ENCODE measurements at regions not wholly inside any gene's neighbourhood (a gene's known extent, or its start where the extent isn't known, plus 50 kb on each side); places are given as distances from the start of the nearest gene placed in this dataset.
"Not testable (repeated sequence)": the region's sequence is repeated elsewhere in the genome, so short reads cannot be mapped to it uniquely, and the experiment has no call there.

DNA sequence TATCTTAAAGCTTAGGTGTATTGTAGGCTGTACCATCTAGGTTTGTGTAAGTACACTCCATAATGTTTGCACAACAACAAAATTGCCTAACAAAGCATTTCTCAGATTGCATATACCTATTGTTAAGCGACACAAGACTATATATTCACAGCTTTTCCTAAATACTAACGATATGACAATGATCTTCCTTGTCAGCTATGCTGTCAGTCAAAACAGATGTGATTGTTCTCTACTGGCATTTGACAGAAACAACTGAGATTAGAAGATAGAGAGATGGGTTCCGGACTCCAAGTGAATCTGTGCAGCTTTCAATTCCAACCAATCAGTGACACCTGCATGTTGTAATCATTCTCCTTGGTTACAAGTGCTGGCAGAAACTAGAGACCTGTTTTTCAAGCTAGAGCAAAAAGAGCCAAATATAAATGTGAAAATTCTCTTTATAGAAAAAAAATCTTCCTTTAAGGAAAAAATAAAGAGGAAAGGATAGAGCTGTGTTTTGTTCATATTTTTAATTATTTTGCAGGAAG, 1232.3 kb upstream of the SLC39A10 start:
- Mint-ChIP-seq H3K9me3 (peaks cover 2% of the 10 kb centered on the region), H3K4me1 (no peaks in the 10 kb centered on the region), H3K36me3 (no peaks in the 10 kb centered on the region), H3K27ac (no peak overlapping the region), H3K27me3 (no peaks in the 10 kb centered on the region), H3K4me3 (no peak overlapping the region)
- DNase-seq: no peak

DNA sequence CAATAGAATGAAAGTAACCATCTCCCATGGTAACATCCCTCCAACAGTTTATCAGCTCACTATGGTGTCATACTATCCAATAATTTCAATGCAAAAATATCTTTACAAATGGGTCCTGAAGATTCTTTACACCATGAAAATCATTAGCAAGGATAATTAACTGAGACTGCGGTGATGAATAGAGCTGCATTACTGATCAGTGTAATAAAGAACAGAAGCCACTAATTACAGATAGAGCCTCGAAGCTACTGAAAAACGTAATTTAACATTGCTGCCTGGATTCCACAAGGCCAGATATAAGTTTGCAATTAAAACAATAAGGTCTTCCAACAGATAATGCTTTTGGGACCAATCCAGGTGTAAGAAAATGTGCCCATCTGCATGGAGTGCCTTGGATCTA, 1245.8 kb upstream of the SLC39A10 start:
- H3K27me3 Mint-ChIP-seq: no peaks in the 10 kb centered on the region
- DNase-seq: no peak

DNA sequence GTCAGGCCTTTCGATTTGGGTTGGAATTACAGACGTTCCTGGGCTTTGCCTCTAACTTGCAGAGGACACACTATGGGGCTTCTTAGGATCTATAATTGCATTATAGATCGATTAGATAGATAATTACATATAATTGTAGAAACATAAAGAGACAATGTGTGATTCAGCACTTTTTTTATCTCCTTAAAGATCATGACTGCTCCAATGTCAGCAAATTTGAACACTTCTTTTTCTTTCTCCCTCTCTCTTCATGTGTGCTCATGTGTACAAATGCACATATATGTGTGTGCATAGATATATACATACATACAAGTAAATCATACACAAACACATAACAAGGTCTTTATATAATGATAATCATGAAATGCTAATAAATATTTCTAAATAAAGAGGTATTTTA, 1261.2 kb upstream of the SLC39A10 start:
- Mint-ChIP-seq H3K9me3 (peaks cover 4% of the 10 kb centered on the region), H3K4me1 (peaks cover 2% of the 10 kb centered on the region), H3K36me3 (no peaks in the 10 kb centered on the region), H3K27ac (no peak overlapping the region), H3K27me3 (no peaks in the 10 kb centered on the region), H3K4me3 (no peak overlapping the region)
- DNase-seq: no peak

More for the DNA sequence above, 1245.8 kb upstream of the SLC39A10 start:
- Mint-ChIP-seq H3K36me3 (no peaks in the 10 kb centered on the region), H3K9me3 (no peaks in the 10 kb centered on the region), H3K27ac (no peak overlapping the region), H3K4me3 (no peak overlapping the region), H3K4me1 (no peaks in the 10 kb centered on the region)

DNA sequence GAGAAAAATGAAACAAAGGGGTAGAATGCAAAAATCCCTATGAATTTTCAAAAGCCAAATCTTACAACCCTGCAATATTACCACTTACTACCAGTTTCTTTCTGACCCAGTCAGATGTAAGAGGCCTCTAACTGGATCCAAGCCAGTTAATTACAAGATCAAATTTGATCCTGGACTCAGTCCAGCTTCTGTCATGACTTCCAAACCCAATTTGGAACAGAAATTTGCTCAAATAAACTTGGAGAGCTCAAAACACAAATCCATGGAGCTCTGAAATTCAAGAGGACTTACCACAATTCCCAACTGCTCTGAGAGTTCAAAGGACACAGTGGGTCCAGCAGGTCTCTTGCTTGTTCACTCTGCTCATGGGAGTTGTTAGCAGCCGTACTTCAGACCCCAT, 1271.7 kb upstream of the SLC39A10 start:
- H3K4me3 Mint-ChIP-seq: no peak overlapping the region
- H3K27me3 Mint-ChIP-seq: no peaks in the 10 kb centered on the region
- no peak for DNase-seq
- H3K4me1 Mint-ChIP-seq: no peaks in the 10 kb centered on the region
- no peaks in the 10 kb centered on the region for H3K36me3 Mint-ChIP-seq
- H3K9me3 Mint-ChIP-seq: peaks cover 8% of the 10 kb centered on the region
- no peak overlapping the region for H3K27ac Mint-ChIP-seq

DNA sequence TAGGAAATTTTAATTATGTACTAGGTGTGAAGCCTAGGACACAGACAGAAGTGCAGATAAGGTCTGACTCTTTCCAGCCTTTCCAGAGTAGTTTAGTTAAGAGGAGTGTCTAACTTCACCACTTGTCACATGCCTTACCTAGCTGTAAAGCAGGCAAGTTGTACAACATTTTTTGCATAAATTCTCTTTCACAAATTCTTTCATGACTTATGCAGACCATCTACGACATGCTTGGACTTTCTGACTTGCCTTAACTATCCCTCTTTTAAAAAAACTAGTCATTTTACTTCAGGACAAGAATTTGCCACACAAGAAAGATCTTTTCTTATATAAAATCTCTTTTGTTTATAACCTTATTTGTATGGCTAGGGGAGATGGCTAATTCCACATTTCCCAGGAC, 1273.6 kb upstream of the SLC39A10 start:
- no peaks in the 10 kb centered on the region for H3K36me3 Mint-ChIP-seq
- no peak overlapping the region for H3K27ac Mint-ChIP-seq
- no peaks in the 10 kb centered on the region for H3K27me3 Mint-ChIP-seq
- DNase-seq: peak; percentile 0
- peaks cover 8% of the 10 kb centered on the region for H3K9me3 Mint-ChIP-seq
- H3K4me1 Mint-ChIP-seq: no peaks in the 10 kb centered on the region
- H3K4me3 Mint-ChIP-seq: no peak overlapping the region

DNA sequence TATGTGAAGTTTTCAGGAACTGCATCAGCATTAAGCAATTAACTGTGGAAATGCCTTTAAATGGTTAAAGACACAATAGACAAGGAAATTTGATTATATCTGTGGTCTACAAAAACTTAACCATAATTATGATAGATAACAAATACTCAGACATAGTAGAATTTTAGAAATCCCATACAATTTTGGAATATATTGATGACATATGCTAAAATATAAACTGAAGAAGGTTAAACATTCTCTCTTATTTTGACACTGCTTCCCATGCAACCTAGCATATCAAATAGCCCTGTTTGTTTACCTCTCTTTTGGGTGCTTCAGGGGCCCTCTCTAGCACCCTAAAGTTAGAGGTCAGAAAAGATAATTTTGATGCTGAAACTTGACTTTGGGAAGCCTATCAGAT, 1274.8 kb upstream of the SLC39A10 start:
- Mint-ChIP-seq H3K4me1 (no peaks in the 10 kb centered on the region), H3K9me3 (peaks cover 8% of the 10 kb centered on the region), H3K27ac (no peak overlapping the region), H3K36me3 (no peaks in the 10 kb centered on the region), H3K4me3 (no peak overlapping the region), H3K27me3 (no peaks in the 10 kb centered on the region)
- DNase-seq: no peak

DNA sequence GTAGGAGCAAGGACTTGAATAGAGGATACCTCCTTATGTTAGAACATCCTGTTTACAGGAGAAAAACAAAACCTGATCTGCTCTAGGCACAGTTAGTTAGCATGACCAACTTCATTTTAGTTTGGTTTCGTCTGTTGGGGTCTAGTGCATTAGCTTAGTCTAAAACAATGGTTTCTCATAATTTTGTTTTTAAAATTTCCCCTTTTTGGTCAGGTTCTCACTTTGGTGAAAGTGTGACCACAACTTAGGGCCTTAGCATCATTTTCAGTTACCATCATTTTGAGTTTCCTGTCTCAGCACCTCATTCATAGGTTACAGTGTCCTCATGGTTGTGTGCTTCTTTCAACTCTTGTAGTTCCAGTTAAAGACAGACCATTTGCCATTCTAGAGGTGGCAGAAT, 1277.0 kb upstream of the SLC39A10 start:
- Mint-ChIP-seq H3K27me3 (no peaks in the 10 kb centered on the region), H3K9me3 (peaks cover 8% of the 10 kb centered on the region), H3K4me1 (no peaks in the 10 kb centered on the region), H3K27ac (no peak overlapping the region), H3K36me3 (no peaks in the 10 kb centered on the region), H3K4me3 (no peak overlapping the region)
- no peak for DNase-seq

DNA sequence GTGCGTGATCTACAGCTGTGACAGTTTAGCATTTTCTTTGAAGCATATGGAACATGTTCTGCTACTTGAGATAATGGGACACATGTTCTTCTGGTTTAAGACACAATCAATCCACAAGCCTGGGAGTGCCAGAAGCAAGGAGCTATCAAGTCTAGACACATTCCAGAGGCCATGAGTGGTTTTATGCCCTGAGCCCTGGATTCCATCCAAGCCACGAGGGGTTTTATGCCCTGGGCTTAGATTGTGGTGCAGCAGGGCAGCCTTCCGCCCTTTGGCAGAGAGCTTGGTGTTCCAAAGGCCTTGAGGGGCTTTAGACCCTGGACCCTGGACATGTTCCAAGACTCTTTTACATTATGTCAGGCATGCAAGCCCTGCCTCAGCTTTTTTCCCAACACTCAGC, 1289.6 kb upstream of the SLC39A10 start:
- DNase-seq, H3K9me3 Mint-ChIP-seq, H3K27ac Mint-ChIP-seq, H3K27me3 Mint-ChIP-seq, H3K4me1 Mint-ChIP-seq, H3K4me3 Mint-ChIP-seq, H3K36me3 Mint-ChIP-seq: not testable (repeated sequence)

DNA sequence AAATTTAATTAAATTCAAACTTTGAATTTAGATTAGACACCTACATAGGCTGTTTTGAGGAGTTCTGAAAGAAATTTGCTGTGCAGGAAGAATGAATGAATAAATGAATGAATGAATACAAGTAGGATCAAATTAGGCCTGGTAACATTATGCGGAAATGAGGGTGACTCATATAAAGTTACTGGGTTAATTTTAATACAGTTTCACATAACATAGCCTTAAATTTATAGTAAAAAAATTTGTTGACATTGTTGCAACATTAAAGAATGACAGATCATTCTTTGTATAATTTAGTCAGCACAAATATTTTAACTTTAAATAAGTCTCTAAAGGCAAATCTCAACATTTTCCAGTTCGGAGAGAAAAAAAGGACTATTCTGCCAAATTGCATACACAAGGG, 1293.1 kb upstream of the SLC39A10 start:
- DNase-seq: no peak
- Mint-ChIP-seq H3K4me3 (no peak overlapping the region), H3K27me3 (no peaks in the 10 kb centered on the region), H3K27ac (no peak overlapping the region), H3K9me3 (peaks cover 3% of the 10 kb centered on the region), H3K4me1 (no peaks in the 10 kb centered on the region), H3K36me3 (no peaks in the 10 kb centered on the region)

DNA sequence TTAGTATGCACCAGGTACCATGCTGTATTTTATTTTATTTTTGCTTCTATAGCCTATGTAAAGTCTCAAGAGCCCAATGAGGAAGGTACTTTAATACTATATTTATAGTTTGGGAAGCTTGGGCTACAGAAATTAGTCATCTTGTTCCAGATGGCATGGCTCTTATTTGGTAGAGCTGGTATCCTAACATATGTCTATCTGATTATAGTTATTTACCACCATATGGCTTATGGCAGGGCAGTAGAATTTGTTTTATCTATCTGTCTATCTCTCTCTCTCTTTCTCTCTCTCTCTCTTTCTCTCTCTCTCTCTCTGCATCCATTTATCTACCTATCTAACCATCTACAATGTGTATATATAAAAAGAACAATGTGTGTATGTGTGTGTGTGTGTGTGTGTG, 1293.7 kb upstream of the SLC39A10 start:
- Mint-ChIP-seq H3K4me3 (no peak overlapping the region), H3K27me3 (no peaks in the 10 kb centered on the region), H3K4me1 (no peaks in the 10 kb centered on the region), H3K36me3 (no peaks in the 10 kb centered on the region), H3K27ac (no peak overlapping the region), H3K9me3 (peaks cover 2% of the 10 kb centered on the region)
- DNase-seq: no peak

DNA sequence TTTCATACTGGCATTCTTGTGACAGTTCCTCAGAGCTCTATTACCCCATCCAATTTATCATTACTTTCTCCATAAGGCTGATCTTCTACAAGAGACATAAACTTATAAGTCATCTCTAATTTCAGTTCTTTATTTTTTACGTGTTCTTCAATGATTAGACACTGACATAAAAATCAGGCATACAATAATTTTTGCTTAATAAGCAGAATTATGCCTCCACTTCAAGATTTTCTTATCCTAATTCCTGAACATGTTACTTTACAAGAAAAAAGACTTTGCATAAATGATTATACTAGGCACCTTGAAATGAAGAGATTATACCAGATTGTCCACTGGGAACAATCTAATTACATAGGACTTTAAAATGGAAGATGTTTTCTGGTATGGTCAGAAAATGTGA, 1304.5 kb upstream of the SLC39A10 start:
- no peak for DNase-seq
- Mint-ChIP-seq H3K27ac (no peak overlapping the region), H3K4me1 (no peaks in the 10 kb centered on the region), H3K36me3 (no peaks in the 10 kb centered on the region), H3K4me3 (no peak overlapping the region), H3K27me3 (no peaks in the 10 kb centered on the region), H3K9me3 (no peaks in the 10 kb centered on the region)

DNA sequence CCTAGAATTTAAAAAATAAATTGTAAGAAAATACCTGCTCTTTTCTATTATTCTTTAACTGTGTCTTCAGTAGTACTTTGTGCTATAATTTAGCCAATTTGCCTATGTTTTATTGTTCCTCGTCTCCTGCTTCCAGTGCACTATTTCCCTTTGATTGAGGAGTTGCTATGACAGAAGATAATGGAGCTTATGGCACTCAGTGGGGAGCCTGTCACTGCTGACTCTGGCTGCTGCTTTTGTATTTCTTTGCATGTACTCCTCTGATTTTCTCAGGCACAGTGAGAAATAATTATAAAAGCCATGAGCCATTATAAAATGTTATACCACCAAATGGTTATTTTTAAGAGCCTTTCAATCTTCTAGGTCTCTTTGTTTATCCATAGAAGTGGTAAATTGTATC, 1310.8 kb upstream of the SLC39A10 start:
- Mint-ChIP-seq H3K27ac (no peak overlapping the region), H3K9me3 (no peaks in the 10 kb centered on the region), H3K4me3 (no peak overlapping the region), H3K4me1 (no peaks in the 10 kb centered on the region), H3K36me3 (no peaks in the 10 kb centered on the region), H3K27me3 (no peaks in the 10 kb centered on the region)
- DNase-seq: no peak

DNA sequence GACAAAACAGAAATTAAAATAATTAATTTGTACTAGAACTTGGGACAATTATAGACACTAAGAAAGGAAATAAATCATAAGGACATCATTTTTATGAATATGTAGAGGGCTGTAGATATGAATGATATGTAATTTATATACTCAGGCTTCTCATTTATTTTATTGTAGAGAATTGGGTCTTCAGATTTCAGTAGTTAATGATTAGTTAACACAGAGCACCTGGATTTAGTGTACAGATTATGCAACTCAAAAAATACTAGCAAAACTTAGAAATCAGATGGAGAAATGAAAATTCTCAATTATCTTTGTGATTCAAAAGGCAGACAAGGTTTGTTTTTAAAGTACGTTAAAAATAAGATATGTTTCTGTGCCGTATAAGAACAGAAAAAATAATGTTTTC, 1311.7 kb upstream of the SLC39A10 start:
- H3K27me3 Mint-ChIP-seq: no peaks in the 10 kb centered on the region
- H3K36me3 Mint-ChIP-seq: no peaks in the 10 kb centered on the region
- no peak for DNase-seq
- H3K27ac Mint-ChIP-seq: no peak overlapping the region
- no peak overlapping the region for H3K4me3 Mint-ChIP-seq
- H3K9me3 Mint-ChIP-seq: no peaks in the 10 kb centered on the region
- no peaks in the 10 kb centered on the region for H3K4me1 Mint-ChIP-seq

DNA sequence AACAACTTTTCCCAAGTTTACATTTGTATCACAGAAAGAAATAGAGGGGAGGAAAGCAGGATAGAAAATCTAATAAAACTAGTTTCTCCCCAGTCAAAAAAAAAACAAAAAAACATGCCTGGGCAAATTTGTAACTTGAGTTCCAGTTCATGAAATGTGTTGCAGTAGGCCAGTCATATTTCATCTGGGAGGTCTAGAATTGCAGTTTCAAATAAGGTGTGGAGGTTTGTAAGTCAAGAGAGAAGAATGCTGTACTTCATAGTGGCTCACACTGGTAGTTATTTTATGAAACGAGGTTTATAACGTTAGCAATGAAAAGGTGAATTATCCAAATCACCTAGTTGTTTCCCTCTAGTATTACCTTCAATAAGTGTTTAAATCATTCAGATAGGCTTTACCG, 1313.9 kb upstream of the SLC39A10 start:
- H3K9me3 Mint-ChIP-seq: no peaks in the 10 kb centered on the region
- H3K27me3 Mint-ChIP-seq: no peaks in the 10 kb centered on the region
- H3K27ac Mint-ChIP-seq: no peak overlapping the region
- H3K36me3 Mint-ChIP-seq: no peaks in the 10 kb centered on the region
- no peak overlapping the region for H3K4me3 Mint-ChIP-seq
- no peaks in the 10 kb centered on the region for H3K4me1 Mint-ChIP-seq
- no peak for DNase-seq

DNA sequence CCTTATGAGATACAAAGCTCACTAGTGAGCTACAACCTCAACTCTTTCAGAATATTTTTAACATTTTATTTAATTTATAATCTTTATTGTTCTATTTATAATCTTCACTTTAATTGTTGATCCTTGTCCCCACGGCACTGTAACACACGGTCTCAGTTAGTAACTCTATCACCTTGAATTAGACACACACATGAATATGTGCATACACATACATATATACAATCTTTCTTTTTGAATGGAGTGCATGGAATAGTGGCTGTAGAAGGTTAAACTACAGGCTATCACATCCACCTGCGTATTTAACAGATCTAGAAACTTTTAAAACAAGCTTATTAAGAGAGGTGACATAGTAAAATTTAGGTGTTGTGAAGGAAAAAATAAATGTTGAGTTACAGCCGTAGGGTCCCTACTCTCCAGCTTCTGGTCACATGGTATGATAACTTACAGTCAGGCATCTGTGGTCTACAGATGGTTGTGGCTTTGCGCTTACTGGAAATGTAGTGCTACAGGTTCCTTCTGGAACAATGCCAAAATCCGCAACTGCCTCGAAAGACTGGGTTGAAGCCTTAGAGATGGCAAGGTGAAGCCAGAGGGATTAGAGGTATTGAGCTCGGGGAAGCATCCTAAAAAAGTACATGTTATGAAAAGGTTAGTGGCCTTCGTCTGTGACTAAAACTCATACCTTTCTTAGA, 1324.1 kb upstream of the SLC39A10 start:
- Mint-ChIP-seq H3K4me3 (no peak overlapping the region), H3K36me3 (no peaks in the 10 kb centered on the region), H3K4me1 (no peaks in the 10 kb centered on the region), H3K27ac (no peak overlapping the region), H3K27me3 (no peaks in the 10 kb centered on the region), H3K9me3 (no peaks in the 10 kb centered on the region)
- DNase-seq: no peak

DNA sequence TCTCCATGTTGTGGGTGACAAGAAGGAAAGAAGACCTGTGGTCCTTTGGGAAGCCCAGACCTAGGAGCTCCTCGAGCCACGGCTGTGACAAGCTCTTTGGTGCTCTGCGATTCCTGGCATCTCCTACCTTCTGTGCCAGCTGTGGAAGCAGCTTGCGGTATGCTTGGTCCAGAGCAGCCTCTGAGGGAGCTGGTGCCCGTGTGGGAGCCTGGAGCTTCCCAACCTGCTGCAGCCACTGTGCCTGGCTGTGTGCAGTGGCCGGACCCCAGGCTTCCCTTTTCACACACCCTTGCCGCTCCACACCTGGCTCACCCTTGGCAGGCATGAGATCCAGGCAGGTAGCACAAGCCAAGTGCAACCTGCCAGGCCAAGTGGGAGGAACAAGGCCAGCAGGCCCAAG, 1328.6 kb upstream of the SLC39A10 start:
- Mint-ChIP-seq H3K4me1 (no peaks in the 10 kb centered on the region), H3K27ac (no peak overlapping the region), H3K4me3 (no peak overlapping the region)

More for the DNA sequence above, 1328.6 kb upstream of the SLC39A10 start:
- H3K9me3 Mint-ChIP-seq: no peaks in the 10 kb centered on the region
- DNase-seq: no peak
- no peaks in the 10 kb centered on the region for H3K36me3 Mint-ChIP-seq
- H3K27me3 Mint-ChIP-seq: no peaks in the 10 kb centered on the region
